HepG2 (cell line): ENCODE measurements at regions not wholly inside any gene's neighbourhood (a gene's known extent, or its start where the extent isn't known, plus 50 kb on each side); places are given as distances from the start of the nearest gene placed in this dataset.

Source experiments
- ATAC-seq: fragments of 200-7000 bp; cut with Tn5 transposase; 3 replicates; pipeline ENCODE4 v1.9.1; 2020; ENCODE audit warnings: mild to moderate bottlenecking, moderate library complexity
- BruUV-seq: library from RNA; stranded (reverse); fragments of 400-500 nt; replicated peaks from 2 replicates; lab custom pipeline; 2021; lab: Mats Ljungman, UMichigan
- CTCF ChIA-PET: fragments of 300-600 bp; formaldehyde crosslinking; extraction: SDS; loops from one replicate; lab custom pipeline; 2021; ENCODE audit warnings: low total read pairs, inconsistent platforms, low intra/inter-chr PET ratio; lab: Yijun Ruan, JAX
- POLR2A ChIA-PET: fragments of 350-600 bp; sonication (Branson Sonifier 250); formaldehyde crosslinking; loops from one replicate; lab custom pipeline; 2020; ENCODE audit warnings: antibody characterized with exemption, inconsistent platforms; lab: Yijun Ruan, JAX
- DNase-seq: peaks from one replicate; pipeline ENCODE4 v3.0.0-alpha.2; 2015; ENCODE audit warnings: low spot score
- FAIRE-seq: peaks from 3 replicates; lab custom pipeline; 2011; peaks lifted over from hg19 to GRCh38; lab: Jason Lieb, UNC
- H2AFZ ChIP-seq: one replicate; pipeline ENCODE4 v1.6.1; 2011; ENCODE audit warnings: low read length, inconsistent platforms
- H3K27ac ChIP-seq: fragments of 300-600 bp; 3 replicates; pipeline ENCODE4 v1.8.0; 2011; ENCODE audit warnings: mixed run types, mild to moderate bottlenecking, mixed read lengths, low read length, inconsistent platforms; ENCODE audit not compliant: insufficient read depth; ENCODE audit errors: extremely low read length
- H3K27me3 ChIP-seq, 2 experiments: fragments of 200-600 bp in 1 of 2; 2 replicates in 1 of 2; 3 replicates in 1 of 2; pipeline versions ENCODE4 v1.6.0 to v1.8.0; 2011; ENCODE audit warnings: low read length in 2 of 2, mild to moderate bottlenecking in 2 of 2, moderate library complexity in 2 of 2, inconsistent platforms in 1 of 2; ENCODE audit not compliant: insufficient read depth in 2 of 2, control insufficient read depth in 1 of 2
- H3K36me3 ChIP-seq, 2 experiments: fragments of 200-600 bp in 1 of 2; replicated peaks in 1 of 2; 2 replicates in 1 of 2; 3 replicates in 1 of 2; pipeline versions ENCODE4 v1.5.1 to v1.8.0; 2011; ENCODE audit warnings: low read length in 2 of 2, inconsistent platforms in 1 of 2; ENCODE audit not compliant: insufficient read depth in 2 of 2, control insufficient read depth in 1 of 2
- H3K4me1 ChIP-seq: 2 replicates; pipeline ENCODE4 v1.5.1; 2012; ENCODE audit warnings: low read length, inconsistent platforms; ENCODE audit not compliant: insufficient read depth
- H3K4me2 ChIP-seq: 2 replicates; pipeline ENCODE4 v1.6.0; 2011; ENCODE audit warnings: low read depth, low read length, inconsistent platforms
- H3K4me3 ChIP-seq, 3 experiments: fragments of 200-600 bp in 1 of 3; sonication (generic), shearing (Covaris generic) in 1 of 3; replicated peaks in 1 of 3; 2 replicates each; pipeline ENCODE4 v1.5.1; 2011 to 2016; ENCODE audit warnings: low read length in 3 of 3, inconsistent platforms in 2 of 3, low read depth in 2 of 3, mild to moderate bottlenecking in 2 of 3, control low read depth in 1 of 3, mixed read lengths in 1 of 3; ENCODE audit not compliant: insufficient read depth in 1 of 3
- H3K79me2 ChIP-seq: one replicate; pipeline ENCODE4 v1.6.1; 2011; ENCODE audit warnings: low read length, inconsistent platforms; ENCODE audit not compliant: insufficient read depth
- H3K9ac ChIP-seq: 2 replicates; pipeline ENCODE4 v1.6.0; 2011; ENCODE audit warnings: mild to moderate bottlenecking, low read depth, low read length, inconsistent platforms; ENCODE audit not compliant: insufficient read depth
- H3K9me3 ChIP-seq: 2 replicates; pipeline ENCODE4 v1.5.1; 2012; ENCODE audit warnings: mild to moderate bottlenecking, low read length
- H4K20me1 ChIP-seq: 2 replicates; pipeline ENCODE4 v1.6.0; 2011; ENCODE audit warnings: inconsistent platforms, mild to moderate bottlenecking, low read length, moderate library complexity; ENCODE audit not compliant: insufficient read depth
- HNF4G ChIP-seq, 2 experiments: sonication (generic) in 1 of 2; formaldehyde crosslinking in 1 of 2; IDR thresholded peaks; 2 replicates each; pipeline versions ENCODE4 v1.4.0 to v1.6.1; 2011 to 2020; ENCODE audit warnings: borderline replicate concordance in 2 of 2, low read depth in 2 of 2, mild to moderate bottlenecking in 2 of 2, low read length in 1 of 2, missing genetic modification reagents in 1 of 2, moderate library complexity in 1 of 2
- MEIS2 ChIP-seq: sonication (generic); formaldehyde crosslinking; IDR thresholded peaks from 2 replicates; pipeline ENCODE4 v1.9.0; 2021; ENCODE audit warnings: mild to moderate bottlenecking, missing genetic modification reagents
- MIER2 ChIP-seq: IDR thresholded peaks from 2 replicates; pipeline ENCODE4 v1.6.1; 2016; ENCODE audit warnings: missing biosample characterization, missing genetic modification reagents
- MYNN ChIP-seq: sonication (generic); formaldehyde crosslinking; IDR thresholded peaks from 2 replicates; pipeline ENCODE4 v1.4.0; 2020; ENCODE audit warnings: mild to moderate bottlenecking, low read depth, missing genetic modification reagents
- NR2F6 ChIP-seq, 2 experiments: IDR thresholded peaks; 2 replicates each; pipeline ENCODE4 v1.6.1; 2016; ENCODE audit warnings: antibody characterized with exemption in 1 of 2, mild to moderate bottlenecking in 1 of 2
- PRMT3 ChIP-seq: sonication (generic); formaldehyde crosslinking; IDR thresholded peaks from 2 replicates; pipeline ENCODE4 v1.8.1; 2022; ENCODE audit warnings: low read depth, mild to moderate bottlenecking, moderate library complexity, missing genetic modification reagents, borderline replicate concordance
- RORA ChIP-seq: sonication (generic); formaldehyde crosslinking; IDR thresholded peaks from 2 replicates; pipeline ENCODE4 v1.5.0; 2020; ENCODE audit warnings: mild to moderate bottlenecking, missing genetic modification reagents, moderate library complexity
- SNAPC2 ChIP-seq: sonication (generic); formaldehyde crosslinking; IDR thresholded peaks from 2 replicates; pipeline ENCODE4 v1.8.1; 2022; ENCODE audit warnings: mild to moderate bottlenecking, missing genetic modification reagents
- ZNF24 ChIP-seq: fragments of 450-650 bp; IDR thresholded peaks from 2 replicates; pipeline ENCODE4 v1.6.1; 2017; ENCODE audit warnings: antibody characterized with exemption, mild to moderate bottlenecking
- ZNF382 ChIP-seq: sonication (generic); formaldehyde crosslinking; IDR thresholded peaks from 2 replicates; pipeline ENCODE4 v1.5.0; 2020; ENCODE audit warnings: missing genetic modification reagents, mild to moderate bottlenecking, borderline replicate concordance
- ZNF616 ChIP-seq: sonication (generic); formaldehyde crosslinking; IDR thresholded peaks from 2 replicates; pipeline ENCODE4 v1.5.0; 2020; ENCODE audit warnings: low read depth, mild to moderate bottlenecking, missing genetic modification reagents
- ZNF713 ChIP-seq: sonication (generic); formaldehyde crosslinking; IDR thresholded peaks from 2 replicates; pipeline ENCODE4 v1.4.0; 2020; ENCODE audit warnings: mild to moderate bottlenecking, missing genetic modification reagents
- WGBS: methylation state at CpG from one replicate; pipeline ENCODE4 v1.1.6; 2017; ENCODE audit warnings: low lambda C conversion rate; 5-methylcytosine and 5-hydroxymethylcytosine counted together
- in situ Hi-C: cut with HindIII; loops from 2 replicates; pipeline ENCODE4 v1.10.0; 2017; ENCODE audit warnings: low pct_unique_long_range_greater_than_20kb; ENCODE audit not compliant: extremely low pct_ligation_motif_present
- intact Hi-C: fragments of 100-400 bp; cut with micrococcal nuclease; formaldehyde crosslinking; loops from one replicate; pipeline ENCODE4 v1.10.0; 2022; ENCODE audit not compliant: unreplicated experiment
- TF ChIP-seq, protein P1 (sequence below): sonication (generic); formaldehyde crosslinking; IDR thresholded peaks from 2 replicates; pipeline ENCODE4 v1.8.1; 2023; ENCODE audit warnings: missing genetic modification reagents, inconsistent platforms, borderline replicate concordance
- TF ChIP-seq, protein P2 (sequence below): sonication (generic); formaldehyde crosslinking; IDR thresholded peaks from 2 replicates; pipeline ENCODE4 v1.8.0; 2023; ENCODE audit warnings: mild to moderate bottlenecking, missing genetic modification reagents
- TF ChIP-seq, protein P3 (sequence below): sonication (generic); formaldehyde crosslinking; IDR thresholded peaks from 2 replicates; pipeline ENCODE4 v1.4.0; 2020; ENCODE audit warnings: missing genetic modification reagents

DNA sequence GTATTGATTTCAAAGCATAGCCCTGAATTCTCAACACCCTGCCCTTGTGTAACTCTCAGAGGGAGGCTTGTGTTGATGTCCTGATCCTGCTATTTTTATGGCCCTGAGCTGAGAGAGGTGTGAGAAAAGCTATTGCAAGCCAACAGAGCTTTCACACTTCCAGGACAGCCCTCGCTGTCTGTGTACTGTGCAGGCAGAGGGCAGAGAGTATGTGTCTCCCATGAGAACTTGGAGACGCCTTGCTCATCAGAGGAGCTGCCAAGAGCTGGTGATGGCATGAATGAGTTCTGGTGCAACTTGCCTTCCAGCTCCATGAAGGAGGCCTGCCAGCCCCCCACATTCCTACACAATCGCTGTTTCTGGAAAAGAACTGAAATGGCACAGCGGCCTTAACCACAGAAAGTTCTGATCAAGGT lies 144.1 kb upstream of the AJAP1 start:
- CTCF ChIA-PET = no interaction called here

More for the DNA sequence above, 144.1 kb upstream of the AJAP1 start:
- TF ChIP-seq PRMT3 (CRISPR knock-in tag) (no peak), MEIS2 (CRISPR knock-in tag) (no peak), RORA (CRISPR knock-in tag) (no peak), SNAPC2 (CRISPR knock-in tag) (no peak), ZNF24 (no peak), ZNF616 (CRISPR knock-in tag) (no peak), HNF4G (IDR thresholded peaks at IDR 0.05; ENCODE audit: borderline replicate concordance, low read depth, low read length) (no peak), HNF4G (CRISPR knock-in tag; IDR thresholded peaks at IDR 0.05; ENCODE audit: borderline replicate concordance, low read depth) (no peak), NR2F6 (IDR thresholded peaks at IDR 0.05) (no peak), NR2F6 (CRISPR knock-in tag; IDR thresholded peaks at IDR 0.05) (no peak), ZNF382 (CRISPR knock-in tag) (no peak), ZNF713 (CRISPR knock-in tag) (no peak), MIER2 (CRISPR knock-in tag) (no peak), MYNN (CRISPR knock-in tag) (no peak)
- TF ChIP-seq, protein P1, sequence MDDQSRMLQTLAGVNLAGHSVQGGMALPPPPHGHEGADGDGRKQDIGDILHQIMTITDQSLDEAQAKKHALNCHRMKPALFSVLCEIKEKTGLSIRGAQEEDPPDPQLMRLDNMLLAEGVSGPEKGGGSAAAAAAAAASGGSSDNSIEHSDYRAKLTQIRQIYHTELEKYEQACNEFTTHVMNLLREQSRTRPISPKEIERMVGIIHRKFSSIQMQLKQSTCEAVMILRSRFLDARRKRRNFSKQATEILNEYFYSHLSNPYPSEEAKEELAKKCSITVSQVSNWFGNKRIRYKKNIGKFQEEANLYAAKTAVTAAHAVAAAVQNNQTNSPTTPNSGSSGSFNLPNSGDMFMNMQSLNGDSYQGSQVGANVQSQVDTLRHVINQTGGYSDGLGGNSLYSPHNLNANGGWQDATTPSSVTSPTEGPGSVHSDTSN (CRISPR knock-in tag) = no peak
- TF ChIP-seq, protein P2, sequence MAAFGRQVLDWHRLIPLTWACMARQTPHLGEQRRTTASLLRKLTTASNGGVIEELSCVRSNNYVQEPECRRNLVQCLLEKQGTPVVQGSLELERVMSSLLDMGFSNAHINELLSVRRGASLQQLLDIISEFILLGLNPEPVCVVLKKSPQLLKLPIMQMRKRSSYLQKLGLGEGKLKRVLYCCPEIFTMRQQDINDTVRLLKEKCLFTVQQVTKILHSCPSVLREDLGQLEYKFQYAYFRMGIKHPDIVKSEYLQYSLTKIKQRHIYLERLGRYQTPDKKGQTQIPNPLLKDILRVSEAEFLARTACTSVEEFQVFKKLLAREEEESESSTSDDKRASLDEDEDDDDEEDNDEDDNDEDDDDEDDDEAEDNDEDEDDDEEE = no peak
- TF ChIP-seq, protein P3, sequence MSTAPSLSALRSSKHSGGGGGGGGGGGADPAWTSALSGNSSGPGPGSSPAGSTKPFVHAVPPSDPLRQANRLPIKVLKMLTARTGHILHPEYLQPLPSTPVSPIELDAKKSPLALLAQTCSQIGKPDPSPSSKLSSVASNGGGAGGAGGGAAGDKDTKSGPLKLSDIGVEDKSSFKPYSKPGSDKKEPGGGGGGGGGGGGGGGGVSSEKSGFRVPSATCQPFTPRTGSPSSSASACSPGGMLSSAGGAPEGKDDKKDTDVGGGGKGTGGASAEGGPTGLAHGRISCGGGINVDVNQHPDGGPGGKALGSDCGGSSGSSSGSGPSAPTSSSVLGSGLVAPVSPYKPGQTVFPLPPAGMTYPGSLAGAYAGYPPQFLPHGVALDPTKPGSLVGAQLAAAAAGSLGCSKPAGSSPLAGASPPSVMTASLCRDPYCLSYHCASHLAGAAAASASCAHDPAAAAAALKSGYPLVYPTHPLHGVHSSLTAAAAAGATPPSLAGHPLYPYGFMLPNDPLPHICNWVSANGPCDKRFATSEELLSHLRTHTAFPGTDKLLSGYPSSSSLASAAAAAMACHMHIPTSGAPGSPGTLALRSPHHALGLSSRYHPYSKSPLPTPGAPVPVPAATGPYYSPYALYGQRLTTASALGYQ = no peak
- Histone ChIP-seq H4K20me1 (no peaks in the 10 kb centered on the region), H3K4me1 (no peaks in the 10 kb centered on the region), H3K79me2 (no peaks in the 10 kb centered on the region), H3K4me2 (no peak overlapping the region), H3K36me3 (no peaks in the 10 kb centered on the region), H2AFZ (no peak overlapping the region), H3K27ac (no peak overlapping the region), H3K4me3 (no peak overlapping the region), H3K9me3 (no peaks in the 10 kb centered on the region), H3K27me3 (peaks cover 1 to 23% of the 10 kb centered on the region in 2 experiments; a peak in 4 of 5 replicates), H3K9ac (no peak overlapping the region)
- intact Hi-C loops = no loop called here
- DNase-seq = no peak
- BruUV-seq = no TSS peak
- no peak for FAIRE-seq
- no peak for ATAC-seq
- in situ Hi-C loops = no loop called here
- POLR2A ChIA-PET = no interaction called here
- whole genome bisulfite sequencing = no CpG with 5 or more reads among the region's 4 CpGs
